Bronchial epithelial cell (primary cell): ENCODE measurements at regions not wholly inside any gene's neighbourhood (a gene's known extent, or its start where the extent isn't known, plus 50 kb on each side); places are given as distances from the start of the nearest gene placed in this dataset.

Experiments
- DNase-seq: peaks from one replicate; pipeline ENCODE4 v3.0.0-alpha.2; 2010; ENCODE audit warnings: low read depth
- FAIRE-seq: peaks from 2 replicates; lab custom pipeline; 2011; peaks lifted over from hg19 to GRCh38; lab: Jason Lieb, UNC
- H3K27me3 ChIP-seq: 2 replicates; pipeline ENCODE4 v1.5.1; 2011; ENCODE audit warnings: low read length; ENCODE audit not compliant: control insufficient read depth, insufficient read depth
- H3K36me3 ChIP-seq: 2 replicates; pipeline ENCODE4 v1.5.1; 2011; ENCODE audit warnings: low read length; ENCODE audit not compliant: control insufficient read depth, insufficient read depth
- H3K4me3 ChIP-seq: 2 replicates; pipeline ENCODE4 v1.5.1; 2011; ENCODE audit warnings: mild to moderate bottlenecking, low read depth, low read length, control low read depth
- TF ChIP-seq, protein P1 (sequence below): IDR thresholded peaks from 2 replicates; pipeline ENCODE4 v1.5.1; 2011; ENCODE audit warnings: mild to moderate bottlenecking, moderate library complexity, low read length, control low read depth, inconsistent platforms; ENCODE audit not compliant: insufficient read depth, severe bottlenecking

GRCh38 chr11:115817844-115818468, 313.7 kb upstream of the CADM1 start:
- H3K4me3 ChIP-seq, result no peak overlapping the region
- DNase-seq (no peak), FAIRE-seq (no peak)
- TF ChIP-seq, protein P1, sequence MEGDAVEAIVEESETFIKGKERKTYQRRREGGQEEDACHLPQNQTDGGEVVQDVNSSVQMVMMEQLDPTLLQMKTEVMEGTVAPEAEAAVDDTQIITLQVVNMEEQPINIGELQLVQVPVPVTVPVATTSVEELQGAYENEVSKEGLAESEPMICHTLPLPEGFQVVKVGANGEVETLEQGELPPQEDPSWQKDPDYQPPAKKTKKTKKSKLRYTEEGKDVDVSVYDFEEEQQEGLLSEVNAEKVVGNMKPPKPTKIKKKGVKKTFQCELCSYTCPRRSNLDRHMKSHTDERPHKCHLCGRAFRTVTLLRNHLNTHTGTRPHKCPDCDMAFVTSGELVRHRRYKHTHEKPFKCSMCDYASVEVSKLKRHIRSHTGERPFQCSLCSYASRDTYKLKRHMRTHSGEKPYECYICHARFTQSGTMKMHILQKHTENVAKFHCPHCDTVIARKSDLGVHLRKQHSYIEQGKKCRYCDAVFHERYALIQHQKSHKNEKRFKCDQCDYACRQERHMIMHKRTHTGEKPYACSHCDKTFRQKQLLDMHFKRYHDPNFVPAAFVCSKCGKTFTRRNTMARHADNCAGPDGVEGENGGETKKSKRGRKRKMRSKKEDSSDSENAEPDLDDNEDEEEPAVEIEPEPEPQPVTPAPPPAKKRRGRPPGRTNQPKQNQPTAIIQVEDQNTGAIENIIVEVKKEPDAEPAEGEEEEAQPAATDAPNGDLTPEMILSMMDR, result no peak
- no peaks in the 10 kb centered on the region for H3K36me3 ChIP-seq
- no peaks in the 10 kb centered on the region for H3K27me3 ChIP-seq

DNA sequence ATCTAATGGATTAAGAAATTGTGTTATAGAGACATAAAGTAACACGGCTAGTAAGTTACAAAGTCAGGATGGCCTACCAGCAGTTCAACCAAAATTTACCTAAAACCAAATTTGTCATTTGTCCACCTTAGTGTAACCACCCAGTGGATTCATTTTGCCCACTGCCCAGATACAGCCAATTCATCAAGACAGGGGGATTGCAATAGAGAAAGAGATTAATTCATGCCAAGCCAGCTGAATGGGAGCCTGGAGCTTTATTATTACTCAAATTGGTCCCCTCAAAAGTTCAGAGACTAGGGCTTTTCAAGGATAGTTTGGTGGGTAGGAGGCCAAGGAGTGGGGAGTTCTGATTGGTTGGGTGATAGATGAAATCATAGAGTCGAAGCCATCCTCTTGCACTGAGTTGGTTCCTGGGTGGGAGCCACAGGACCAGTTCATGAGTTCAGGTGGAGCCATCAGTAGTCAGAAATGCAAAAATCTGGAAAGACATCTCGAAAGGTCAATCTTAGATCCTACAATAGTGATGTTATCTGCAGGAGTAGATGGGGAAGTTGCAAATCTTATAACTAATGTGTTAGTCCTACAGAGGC, 304.2 kb upstream of the CADM1 start:
- Histone ChIP-seq H3K27me3 (no peaks in the 10 kb centered on the region), H3K4me3 (no peak overlapping the region), H3K36me3 (no peaks in the 10 kb centered on the region)
- FAIRE-seq (no peak), DNase-seq (no peak)
- TF ChIP-seq, protein P1, result no peak

DNA sequence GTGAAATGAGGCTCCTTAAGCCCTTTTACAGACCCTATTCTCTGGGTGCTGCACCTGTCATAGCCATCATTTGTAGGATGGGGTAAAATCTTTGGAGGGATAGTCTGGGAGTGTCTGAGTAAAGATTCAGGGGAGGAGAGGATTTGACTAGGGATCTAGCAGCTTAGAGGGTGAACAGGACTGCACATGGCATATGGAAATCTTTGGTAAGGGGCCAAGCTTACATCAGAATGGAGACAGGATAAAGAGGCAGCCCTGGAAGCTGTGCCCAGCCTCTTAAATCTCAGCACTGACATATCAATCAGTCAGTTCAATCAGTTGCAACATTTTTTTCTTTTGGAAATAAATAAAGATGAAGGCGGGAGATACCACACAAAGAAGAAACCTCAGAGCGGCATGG, 301.8 kb upstream of the CADM1 start:
- TF ChIP-seq, protein P1, result no peak
- FAIRE-seq, result no peak

GRCh38 chr11:115803073-115803740, 299.0 kb upstream of the CADM1 start:
- no peak overlapping the region for H3K4me3 ChIP-seq
- DNase-seq (no peak), FAIRE-seq (no peak)
- no peaks in the 10 kb centered on the region for H3K36me3 ChIP-seq
- H3K27me3 ChIP-seq, result no peaks in the 10 kb centered on the region
- TF ChIP-seq, protein P1, result no peak

More for the DNA sequence above, 301.8 kb upstream of the CADM1 start:
- DNase-seq, result no peak
- Histone ChIP-seq H3K4me3 (no peak overlapping the region), H3K27me3 (no peaks in the 10 kb centered on the region), H3K36me3 (no peaks in the 10 kb centered on the region)

GRCh38 chr11:115802641-115803040, 298.4 kb upstream of the CADM1 start:
- H3K4me3 ChIP-seq, result no peak overlapping the region
- no peaks in the 10 kb centered on the region for H3K27me3 ChIP-seq
- DNase-seq (no peak), FAIRE-seq (peak; percentile 7)
- TF ChIP-seq, protein P1, result no peak
- H3K36me3 ChIP-seq, result no peaks in the 10 kb centered on the region
